ENCODE measurements at regions not wholly inside any gene's neighbourhood (a gene's known extent, or its start where the extent isn't known, plus 50 kb on each side); places are given as distances from the start of the nearest gene placed in this dataset.

- no peaks in the 10 kb centered on the region for H3K9me3 ChIP-seq (ENCODE audit: control extremely low read depth in 1 of 5, control insufficient read depth in 4 of 5, insufficient read depth in 2 of 5, low read depth in 1 of 5, low read length in 4 of 5)
- 98% methylated on average over 5 of the region's 6 CpGs for WGBS (ENCODE audit: insufficient coverage)
- H3K4me3 ChIP-seq (ENCODE audit: control insufficient read depth in 1 of 7, extremely low read depth in 1 of 7, insufficient read depth in 4 of 7, low read depth in 2 of 7, low read length in 6 of 7), result no peak overlapping the region
- POLR2A ChIA-PET, result no interaction called here
- H3K4me1 ChIP-seq (ENCODE audit: control extremely low read depth in 1 of 4, control insufficient read depth in 4 of 4, insufficient read depth in 4 of 4, low read length in 3 of 4), result no peaks in the 10 kb centered on the region
- H3K27ac ChIP-seq (ENCODE audit: insufficient read depth in 1 of 2, low read depth in 1 of 2, low read length in 2 of 2, poor library complexity in 1 of 2, severe bottlenecking in 2 of 2), result no peak overlapping the region
- CTCF ChIA-PET, result no interaction called here
- DNase-seq, result no peak
- no peaks in the 10 kb centered on the region for H3K27me3 ChIP-seq (replicated peaks in 2 of 5; ENCODE audit: control insufficient read depth in 4 of 5, insufficient read depth in 5 of 5, low read length in 4 of 5)
- no peaks in the 10 kb centered on the region for H3K36me3 ChIP-seq (ENCODE audit: control insufficient read depth in 4 of 4, insufficient read depth in 4 of 4, low read length in 3 of 4)
Measured at GRCh38 chr13:89541091-89542030, 1806.1 kb upstream of the MIR17HG start.

DNA sequence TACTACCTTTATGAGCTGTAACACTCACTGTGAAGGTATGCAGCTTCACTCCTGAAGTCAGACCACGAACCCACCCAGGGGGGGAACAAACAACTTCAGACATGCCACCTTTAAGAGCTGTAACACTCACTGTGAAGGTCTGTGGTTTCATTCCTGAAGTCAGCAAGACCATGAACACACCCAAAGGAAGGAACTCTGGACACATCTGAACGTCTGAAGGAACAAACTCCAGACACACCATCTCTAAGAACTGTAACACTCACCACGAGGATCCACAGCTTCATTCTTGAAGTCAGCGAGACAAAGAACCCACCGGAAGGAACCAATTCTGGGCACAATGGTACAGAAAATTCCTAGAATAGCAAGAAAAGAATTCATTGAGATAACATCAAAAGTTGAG, 1796.5 kb upstream of the MIR17HG start:
- H3K4me1 ChIP-seq (ENCODE audit: control extremely low read depth in 1 of 4, control insufficient read depth in 4 of 4, insufficient read depth in 4 of 4, low read length in 3 of 4), result no peaks in the 10 kb centered on the region
- no peak overlapping the region for H3K27ac ChIP-seq (ENCODE audit: insufficient read depth in 1 of 2, low read depth in 1 of 2, low read length in 2 of 2, poor library complexity in 1 of 2, severe bottlenecking in 2 of 2)
- DNase-seq, result no peak
- no peak overlapping the region for H3K4me3 ChIP-seq (ENCODE audit: control insufficient read depth in 1 of 7, extremely low read depth in 1 of 7, insufficient read depth in 4 of 7, low read depth in 2 of 7, low read length in 6 of 7)
- no peaks in the 10 kb centered on the region for H3K27me3 ChIP-seq (replicated peaks in 2 of 5; ENCODE audit: control insufficient read depth in 4 of 5, insufficient read depth in 5 of 5, low read length in 4 of 5)
- no peaks in the 10 kb centered on the region for H3K9me3 ChIP-seq (ENCODE audit: control extremely low read depth in 1 of 5, control insufficient read depth in 4 of 5, insufficient read depth in 2 of 5, low read depth in 1 of 5, low read length in 4 of 5)
- 56% methylated on average over 3 of the region's 5 CpGs for WGBS (ENCODE audit: insufficient coverage)
- H3K36me3 ChIP-seq (ENCODE audit: control insufficient read depth in 4 of 4, insufficient read depth in 4 of 4, low read length in 3 of 4), result no peaks in the 10 kb centered on the region
- CTCF ChIA-PET, result no interaction called here
- POLR2A ChIA-PET, result no interaction called here

- H3K27ac ChIP-seq (ENCODE audit: insufficient read depth in 1 of 2, low read depth in 1 of 2, low read length in 2 of 2, poor library complexity in 1 of 2, severe bottlenecking in 2 of 2), result no peak overlapping the region
- CTCF ChIA-PET, result no interaction called here
- H3K36me3 ChIP-seq (ENCODE audit: control insufficient read depth in 4 of 4, insufficient read depth in 4 of 4, low read length in 3 of 4), result no peaks in the 10 kb centered on the region
- no peak for DNase-seq
- no peaks in the 10 kb centered on the region for H3K4me1 ChIP-seq (ENCODE audit: control extremely low read depth in 1 of 4, control insufficient read depth in 4 of 4, insufficient read depth in 4 of 4, low read length in 3 of 4)
- POLR2A ChIA-PET, result no interaction called here
- no peaks in the 10 kb centered on the region for H3K27me3 ChIP-seq (replicated peaks in 2 of 5; ENCODE audit: control insufficient read depth in 4 of 5, insufficient read depth in 5 of 5, low read length in 4 of 5)
- no peaks in the 10 kb centered on the region for H3K9me3 ChIP-seq (ENCODE audit: control extremely low read depth in 1 of 5, control insufficient read depth in 4 of 5, insufficient read depth in 2 of 5, low read depth in 1 of 5, low read length in 4 of 5)
- WGBS (ENCODE audit: insufficient coverage), result no CpG with 5 or more reads among the region's 1 CpG
- H3K4me3 ChIP-seq (ENCODE audit: control insufficient read depth in 1 of 7, extremely low read depth in 1 of 7, insufficient read depth in 4 of 7, low read depth in 2 of 7, low read length in 6 of 7), result no peak overlapping the region
Measured at GRCh38 chr13:89554801-89555200, 1792.7 kb upstream of the MIR17HG start.

- Histone ChIP-seq H3K36me3 (ENCODE audit: control insufficient read depth in 4 of 4, insufficient read depth in 4 of 4, low read length in 3 of 4) (no peaks in the 10 kb centered on the region), H3K4me1 (ENCODE audit: control extremely low read depth in 1 of 4, control insufficient read depth in 4 of 4, insufficient read depth in 4 of 4, low read length in 3 of 4) (no peaks in the 10 kb centered on the region), H3K9me3 (ENCODE audit: control extremely low read depth in 1 of 5, control insufficient read depth in 4 of 5, insufficient read depth in 2 of 5, low read depth in 1 of 5, low read length in 4 of 5) (no peaks in the 10 kb centered on the region), H3K4me3 (ENCODE audit: control insufficient read depth in 1 of 7, extremely low read depth in 1 of 7, insufficient read depth in 4 of 7, low read depth in 2 of 7, low read length in 6 of 7) (no peak overlapping the region), H3K27ac (ENCODE audit: insufficient read depth in 1 of 2, low read depth in 1 of 2, low read length in 2 of 2, poor library complexity in 1 of 2, severe bottlenecking in 2 of 2) (no peak overlapping the region), H3K27me3 (replicated peaks in 2 of 5; ENCODE audit: control insufficient read depth in 4 of 5, insufficient read depth in 5 of 5, low read length in 4 of 5) (no peaks in the 10 kb centered on the region)
- CTCF ChIA-PET, result no interaction called here
- no peak for DNase-seq
- WGBS (ENCODE audit: insufficient coverage), result no CpG with 5 or more reads among the region's 1 CpG
- POLR2A ChIA-PET, result no interaction called here
Measured at GRCh38 chr13:89565476-89566100, 1781.9 kb upstream of the MIR17HG start.

DNA sequence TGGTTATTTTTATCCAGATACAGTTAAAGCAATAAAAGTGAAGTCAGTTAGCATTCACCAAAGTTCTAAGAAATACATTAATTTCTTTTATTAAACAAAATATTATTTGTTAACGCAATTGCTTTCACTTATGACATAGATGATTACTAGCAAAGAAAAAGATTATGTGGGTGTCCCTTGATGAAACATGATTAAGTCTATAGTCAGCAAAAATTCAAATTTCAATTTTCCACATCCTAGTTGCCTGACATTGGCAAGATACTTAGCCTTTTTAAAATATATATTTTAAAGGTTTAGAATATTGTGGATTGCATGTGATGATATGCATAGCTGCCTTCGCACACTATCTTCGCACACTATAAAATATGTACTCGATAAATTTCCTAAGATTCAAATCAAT, 1780.5 kb upstream of the MIR17HG start:
- Histone ChIP-seq H3K9me3 (ENCODE audit: control extremely low read depth in 1 of 5, control insufficient read depth in 4 of 5, insufficient read depth in 2 of 5, low read depth in 1 of 5, low read length in 4 of 5) (no peaks in the 10 kb centered on the region), H3K4me1 (ENCODE audit: control extremely low read depth in 1 of 4, control insufficient read depth in 4 of 4, insufficient read depth in 4 of 4, low read length in 3 of 4) (no peaks in the 10 kb centered on the region), H3K27ac (ENCODE audit: insufficient read depth in 1 of 2, low read depth in 1 of 2, low read length in 2 of 2, poor library complexity in 1 of 2, severe bottlenecking in 2 of 2) (no peak overlapping the region), H3K27me3 (replicated peaks in 2 of 5; ENCODE audit: control insufficient read depth in 4 of 5, insufficient read depth in 5 of 5, low read length in 4 of 5) (no peaks in the 10 kb centered on the region), H3K36me3 (ENCODE audit: control insufficient read depth in 4 of 4, insufficient read depth in 4 of 4, low read length in 3 of 4) (no peaks in the 10 kb centered on the region), H3K4me3 (ENCODE audit: control insufficient read depth in 1 of 7, extremely low read depth in 1 of 7, insufficient read depth in 4 of 7, low read depth in 2 of 7, low read length in 6 of 7) (no peak overlapping the region)
- no peak for DNase-seq
- POLR2A ChIA-PET, result no interaction called here
- no CpG with 5 or more reads among the region's 4 CpGs for WGBS (ENCODE audit: insufficient coverage)
- CTCF ChIA-PET, result no interaction called here

DNA sequence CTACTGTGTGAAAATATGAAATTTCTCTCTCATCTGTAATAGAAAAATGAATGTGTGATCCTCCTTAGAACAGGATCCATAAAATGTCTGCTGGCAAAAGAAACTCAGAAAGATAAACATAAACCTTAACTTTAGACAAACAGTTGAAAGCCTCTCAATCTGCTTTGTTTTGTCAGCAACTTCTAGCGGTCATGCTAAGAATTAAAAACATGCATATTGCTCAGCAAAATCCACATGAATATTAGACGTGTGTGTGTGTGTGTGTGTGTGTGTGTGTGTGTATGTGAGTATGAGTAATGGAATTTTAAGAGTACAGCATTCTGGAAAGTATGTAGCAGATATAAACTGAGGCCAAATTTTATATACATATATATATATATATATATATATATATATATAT, 1779.2 kb upstream of the MIR17HG start:
- DNase-seq, result no peak
- Histone ChIP-seq H3K27me3 (replicated peaks in 2 of 5; ENCODE audit: control insufficient read depth in 4 of 5, insufficient read depth in 5 of 5, low read length in 4 of 5) (no peaks in the 10 kb centered on the region), H3K9me3 (ENCODE audit: control extremely low read depth in 1 of 5, control insufficient read depth in 4 of 5, insufficient read depth in 2 of 5, low read depth in 1 of 5, low read length in 4 of 5) (no peaks in the 10 kb centered on the region), H3K27ac (ENCODE audit: insufficient read depth in 1 of 2, low read depth in 1 of 2, low read length in 2 of 2, poor library complexity in 1 of 2, severe bottlenecking in 2 of 2) (no peak overlapping the region), H3K4me3 (ENCODE audit: control insufficient read depth in 1 of 7, extremely low read depth in 1 of 7, insufficient read depth in 4 of 7, low read depth in 2 of 7, low read length in 6 of 7) (no peak overlapping the region), H3K36me3 (ENCODE audit: control insufficient read depth in 4 of 4, insufficient read depth in 4 of 4, low read length in 3 of 4) (no peaks in the 10 kb centered on the region), H3K4me1 (ENCODE audit: control extremely low read depth in 1 of 4, control insufficient read depth in 4 of 4, insufficient read depth in 4 of 4, low read length in 3 of 4) (no peaks in the 10 kb centered on the region)
- POLR2A ChIA-PET, result no interaction called here
- 100% methylated on average over 1 of the region's 2 CpGs for WGBS (ENCODE audit: insufficient coverage)
- CTCF ChIA-PET, result no interaction called here

DNA sequence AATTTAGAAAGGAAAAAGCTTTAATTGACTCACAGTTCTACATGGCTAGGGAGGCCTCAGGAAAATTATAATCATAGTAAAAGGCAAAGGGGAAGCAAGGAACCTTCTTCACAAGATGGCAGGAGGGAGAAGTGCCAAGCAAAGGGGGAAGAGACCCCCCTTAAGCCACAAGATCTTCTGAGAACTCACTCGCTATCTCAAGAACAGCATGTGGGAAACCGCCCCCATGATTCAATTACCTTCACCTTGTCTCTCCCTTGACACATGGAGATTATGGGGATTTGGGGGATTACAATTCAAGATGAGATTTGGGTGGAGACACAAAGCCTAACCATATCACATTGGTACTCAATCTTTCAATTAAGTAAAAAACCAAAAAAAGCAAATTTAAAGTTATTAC, 1778.7 kb upstream of the MIR17HG start:
- Histone ChIP-seq H3K4me1 (ENCODE audit: control extremely low read depth in 1 of 4, control insufficient read depth in 4 of 4, insufficient read depth in 4 of 4, low read length in 3 of 4) (no peaks in the 10 kb centered on the region), H3K4me3 (ENCODE audit: control insufficient read depth in 1 of 7, extremely low read depth in 1 of 7, insufficient read depth in 4 of 7, low read depth in 2 of 7, low read length in 6 of 7) (no peak overlapping the region), H3K9me3 (ENCODE audit: control extremely low read depth in 1 of 5, control insufficient read depth in 4 of 5, insufficient read depth in 2 of 5, low read depth in 1 of 5, low read length in 4 of 5) (no peaks in the 10 kb centered on the region), H3K27ac (ENCODE audit: insufficient read depth in 1 of 2, low read depth in 1 of 2, low read length in 2 of 2, poor library complexity in 1 of 2, severe bottlenecking in 2 of 2) (no peak overlapping the region), H3K36me3 (ENCODE audit: control insufficient read depth in 4 of 4, insufficient read depth in 4 of 4, low read length in 3 of 4) (no peaks in the 10 kb centered on the region), H3K27me3 (replicated peaks in 2 of 5; ENCODE audit: control insufficient read depth in 4 of 5, insufficient read depth in 5 of 5, low read length in 4 of 5) (no peaks in the 10 kb centered on the region)
- POLR2A ChIA-PET, result no interaction called here
- CTCF ChIA-PET, result no interaction called here
- WGBS (ENCODE audit: insufficient coverage), result no CpG with 5 or more reads among the region's 2 CpGs
- DNase-seq, result no peak
